HepG2 (cell line): ENCODE measurements at regions not wholly inside any gene's neighbourhood (a gene's known extent, or its start where the extent isn't known, plus 50 kb on each side); places are given as distances from the start of the nearest gene placed in this dataset.
"Not testable (repeated sequence)": the region's sequence is repeated elsewhere in the genome, so short reads cannot be mapped to it uniquely, and the experiment has no call there.

ENCODE experiments used
- ATAC-seq: fragments of 200-7000 bp; cut with Tn5 transposase; 3 replicates; pipeline ENCODE4 v1.9.1; 2020; ENCODE audit warnings: mild to moderate bottlenecking, moderate library complexity
- BruUV-seq: library from RNA; stranded (reverse); fragments of 400-500 nt; replicated peaks from 2 replicates; lab custom pipeline; 2021; lab: Mats Ljungman, UMichigan
- CTCF ChIA-PET: fragments of 300-600 bp; formaldehyde crosslinking; extraction: SDS; loops from one replicate; lab custom pipeline; 2021; ENCODE audit warnings: low total read pairs, inconsistent platforms, low intra/inter-chr PET ratio; lab: Yijun Ruan, JAX
- POLR2A ChIA-PET: fragments of 350-600 bp; sonication (Branson Sonifier 250); formaldehyde crosslinking; loops from one replicate; lab custom pipeline; 2020; ENCODE audit warnings: antibody characterized with exemption, inconsistent platforms; lab: Yijun Ruan, JAX
- DNase-seq: peaks from one replicate; pipeline ENCODE4 v3.0.0-alpha.2; 2015; ENCODE audit warnings: low spot score
- FAIRE-seq: peaks from 3 replicates; lab custom pipeline; 2011; peaks lifted over from hg19 to GRCh38; lab: Jason Lieb, UNC
- H2AFZ ChIP-seq: one replicate; pipeline ENCODE4 v1.6.1; 2011; ENCODE audit warnings: low read length, inconsistent platforms
- H3K27ac ChIP-seq: fragments of 300-600 bp; 3 replicates; pipeline ENCODE4 v1.8.0; 2011; ENCODE audit warnings: mixed run types, mild to moderate bottlenecking, mixed read lengths, low read length, inconsistent platforms; ENCODE audit not compliant: insufficient read depth; ENCODE audit errors: extremely low read length
- H3K27me3 ChIP-seq, 2 experiments: fragments of 200-600 bp in 1 of 2; 2 replicates in 1 of 2; 3 replicates in 1 of 2; pipeline versions ENCODE4 v1.6.0 to v1.8.0; 2011; ENCODE audit warnings: low read length in 2 of 2, mild to moderate bottlenecking in 2 of 2, moderate library complexity in 2 of 2, inconsistent platforms in 1 of 2; ENCODE audit not compliant: insufficient read depth in 2 of 2, control insufficient read depth in 1 of 2
- H3K36me3 ChIP-seq, 2 experiments: fragments of 200-600 bp in 1 of 2; replicated peaks in 1 of 2; 2 replicates in 1 of 2; 3 replicates in 1 of 2; pipeline versions ENCODE4 v1.5.1 to v1.8.0; 2011; ENCODE audit warnings: low read length in 2 of 2, inconsistent platforms in 1 of 2; ENCODE audit not compliant: insufficient read depth in 2 of 2, control insufficient read depth in 1 of 2
- H3K4me1 ChIP-seq: 2 replicates; pipeline ENCODE4 v1.5.1; 2012; ENCODE audit warnings: low read length, inconsistent platforms; ENCODE audit not compliant: insufficient read depth
- H3K4me2 ChIP-seq: 2 replicates; pipeline ENCODE4 v1.6.0; 2011; ENCODE audit warnings: low read depth, low read length, inconsistent platforms
- H3K4me3 ChIP-seq, 3 experiments: fragments of 200-600 bp in 1 of 3; sonication (generic), shearing (Covaris generic) in 1 of 3; replicated peaks in 1 of 3; 2 replicates each; pipeline ENCODE4 v1.5.1; 2011 to 2016; ENCODE audit warnings: low read length in 3 of 3, inconsistent platforms in 2 of 3, low read depth in 2 of 3, mild to moderate bottlenecking in 2 of 3, control low read depth in 1 of 3, mixed read lengths in 1 of 3; ENCODE audit not compliant: insufficient read depth in 1 of 3
- H3K79me2 ChIP-seq: one replicate; pipeline ENCODE4 v1.6.1; 2011; ENCODE audit warnings: low read length, inconsistent platforms; ENCODE audit not compliant: insufficient read depth
- H3K9ac ChIP-seq: 2 replicates; pipeline ENCODE4 v1.6.0; 2011; ENCODE audit warnings: mild to moderate bottlenecking, low read depth, low read length, inconsistent platforms; ENCODE audit not compliant: insufficient read depth
- H3K9me3 ChIP-seq: 2 replicates; pipeline ENCODE4 v1.5.1; 2012; ENCODE audit warnings: mild to moderate bottlenecking, low read length
- H4K20me1 ChIP-seq: 2 replicates; pipeline ENCODE4 v1.6.0; 2011; ENCODE audit warnings: inconsistent platforms, mild to moderate bottlenecking, low read length, moderate library complexity; ENCODE audit not compliant: insufficient read depth
- CREM ChIP-seq, 2 experiments: sonication (generic) in 1 of 2; formaldehyde crosslinking in 1 of 2; IDR thresholded peaks; 2 replicates each; pipeline versions ENCODE4 v1.4.0 to v1.6.1; 2016 to 2020; ENCODE audit warnings: antibody characterized with exemption in 1 of 2, mild to moderate bottlenecking in 1 of 2, missing genetic modification reagents in 1 of 2
- FOXK2 ChIP-seq: fragments of 450-650 bp; IDR thresholded peaks from 2 replicates; pipeline ENCODE4 v1.6.1; 2016
- SNRNP70 ChIP-seq: fragments of 200-400 bp; formaldehyde crosslinking; IDR thresholded peaks from 2 replicates; pipeline ENCODE4 v1.6.1; 2017; ENCODE audit warnings: mild to moderate bottlenecking, low read depth, low read length, moderate library complexity
- TERF1 ChIP-seq: sonication (generic); formaldehyde crosslinking; IDR thresholded peaks from 2 replicates; pipeline ENCODE4 v1.8.0; 2022; ENCODE audit warnings: mild to moderate bottlenecking, missing genetic modification reagents, moderate library complexity
- ZBTB44 ChIP-seq: sonication (generic); formaldehyde crosslinking; IDR thresholded peaks from 2 replicates; pipeline ENCODE4 v1.4.0; 2020; ENCODE audit warnings: missing genetic modification reagents
- WGBS: methylation state at CpG from one replicate; pipeline ENCODE4 v1.1.6; 2017; ENCODE audit warnings: low lambda C conversion rate; 5-methylcytosine and 5-hydroxymethylcytosine counted together
- in situ Hi-C: cut with HindIII; loops from 2 replicates; pipeline ENCODE4 v1.10.0; 2017; ENCODE audit warnings: low pct_unique_long_range_greater_than_20kb; ENCODE audit not compliant: extremely low pct_ligation_motif_present
- intact Hi-C: fragments of 100-400 bp; cut with micrococcal nuclease; formaldehyde crosslinking; loops from one replicate; pipeline ENCODE4 v1.10.0; 2022; ENCODE audit not compliant: unreplicated experiment

- DNase-seq, H3K9me3 ChIP-seq, H3K27me3 ChIP-seq, intact Hi-C loops, H3K36me3 ChIP-seq, H3K27ac ChIP-seq, CTCF ChIA-PET, ATAC-seq, H3K9ac ChIP-seq, POLR2A ChIA-PET, H3K4me2 ChIP-seq, H2AFZ ChIP-seq, in situ Hi-C loops, FAIRE-seq, H3K4me3 ChIP-seq, H3K79me2 ChIP-seq, BruUV-seq, H4K20me1 ChIP-seq: not testable (repeated sequence)
- H3K4me1 ChIP-seq = peaks cover 12% of the 10 kb centered on the region
- WGBS = 83% methylated on average over 8 of the region's 27 CpGs
Measured at GRCh38 chr3:82584861-82585260, 823.4 kb upstream of the GBE1 start.

DNA sequence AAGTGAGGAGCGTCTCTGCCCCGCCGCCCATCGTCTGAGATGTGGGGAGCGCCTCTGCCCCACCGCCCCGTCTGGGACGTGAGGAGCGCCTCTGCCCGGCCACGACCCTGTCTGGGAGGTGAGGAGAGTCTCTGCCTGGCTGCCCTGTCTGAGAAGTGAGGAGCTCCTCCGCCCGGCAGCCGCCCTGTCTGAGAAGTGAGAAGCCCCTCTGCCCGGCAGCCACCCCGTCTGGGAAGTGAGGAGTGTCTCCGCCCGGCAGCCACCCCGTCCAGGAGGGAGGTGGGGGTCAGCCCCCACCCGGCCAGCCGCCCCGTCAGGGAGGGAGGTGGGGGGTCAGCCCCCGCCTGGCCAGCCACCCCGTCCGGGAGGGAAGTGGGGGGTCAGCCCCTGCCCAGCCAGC, 823.0 kb upstream of the GBE1 start:
- FAIRE-seq, H3K79me2 ChIP-seq, H3K4me2 ChIP-seq, H4K20me1 ChIP-seq, CTCF ChIA-PET, ATAC-seq, POLR2A ChIA-PET, H3K9ac ChIP-seq, H2AFZ ChIP-seq, BruUV-seq, intact Hi-C loops, H3K27ac ChIP-seq, H3K27me3 ChIP-seq, DNase-seq, in situ Hi-C loops, H3K4me3 ChIP-seq, H3K36me3 ChIP-seq, H3K9me3 ChIP-seq: not testable (repeated sequence)
- no CpG with 5 or more reads among the region's 25 CpGs for WGBS
- peaks cover 12% of the 10 kb centered on the region for H3K4me1 ChIP-seq

DNA sequence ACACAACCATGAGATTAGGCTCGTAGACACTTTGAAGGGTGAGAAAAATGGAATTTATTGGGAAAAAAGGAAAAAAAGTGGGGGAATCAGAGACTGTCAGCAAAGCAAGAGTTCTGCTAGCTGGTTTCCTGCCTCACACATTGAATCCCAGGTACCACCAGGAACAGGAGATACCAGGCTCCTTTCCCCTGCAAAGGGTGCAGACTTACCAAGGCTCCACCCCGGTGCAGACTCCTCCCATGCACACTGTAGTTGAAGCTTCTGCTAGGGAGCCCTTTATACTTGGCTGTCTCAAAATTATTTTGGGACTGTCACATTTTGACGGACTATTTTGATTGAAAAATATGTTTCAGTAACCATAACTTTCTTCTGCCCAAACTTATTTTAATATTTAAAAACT, 819.9 kb upstream of the GBE1 start:
- Histone ChIP-seq H3K36me3 (no peaks in the 10 kb centered on the region), H3K79me2 (no peaks in the 10 kb centered on the region), H3K27ac (no peak overlapping the region), H3K9me3 (no peaks in the 10 kb centered on the region), H3K4me2 (no peak overlapping the region), H4K20me1 (no peaks in the 10 kb centered on the region), H3K4me1 (0 out of 2 replicates have a peak, but pooled peaks cover 5% of the 10 kb centered on the region), H2AFZ (no peak overlapping the region), H3K27me3 (no peaks in the 10 kb centered on the region), H3K9ac (no peak overlapping the region), H3K4me3 (no peak overlapping the region)
- DNase-seq (no peak), ATAC-seq (no peak), FAIRE-seq (no peak)
- TF ChIP-seq ZBTB44 (CRISPR knock-in tag) (no peak), FOXK2 (no peak), SNRNP70 (no peak), CREM (IDR thresholded peaks at IDR 0.05) (no peak), CREM (CRISPR knock-in tag; IDR thresholded peaks at IDR 0.05) (no peak), TERF1 (CRISPR knock-in tag) (no peak)
- BruUV-seq = no TSS peak
- intact Hi-C loops (no loop called here), in situ Hi-C loops (no loop called here)
- ChIA-PET POLR2A (no interaction called here), CTCF (no interaction called here)
- 36% methylated on average over 3 of the region's 3 CpGs for WGBS
